ENCODE measurements at regions not wholly inside any gene's neighbourhood (a gene's known extent, or its start where the extent isn't known, plus 50 kb on each side); places are given as distances from the start of the nearest gene placed in this dataset.

DNA sequence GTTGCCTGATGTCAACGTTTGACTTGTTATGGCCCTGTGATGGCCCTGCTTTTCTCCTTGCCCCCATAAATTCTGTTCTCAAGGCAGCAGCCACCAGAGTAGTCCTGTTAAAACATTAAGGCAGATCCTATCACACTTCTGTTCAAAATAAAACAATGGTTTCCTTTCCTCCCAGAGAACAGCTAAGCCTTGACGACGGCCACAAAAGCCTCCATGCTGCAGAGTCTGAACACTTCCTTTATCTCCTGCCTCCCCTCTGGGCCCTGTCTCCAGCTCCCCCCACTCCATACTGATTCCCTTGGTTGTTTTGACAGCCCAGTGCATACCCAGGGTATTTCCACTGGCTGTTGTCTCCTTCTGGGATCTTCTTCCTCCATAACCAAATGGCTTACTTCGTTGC lies 618.1 kb downstream of the MED13L start:
- TF ChIP-seq GATA2 (IDR thresholded peaks at IDR 0.05; ENCODE audit: low read depth, low read length) = no peak
- no peak for TF ChIP-seq GATA3 (IDR thresholded peaks at IDR 0.05; ENCODE audit: low read depth, low read length)
